ENCODE measurements at regions not wholly inside any gene's neighbourhood (a gene's known extent, or its start where the extent isn't known, plus 50 kb on each side); places are given as distances from the start of the nearest gene placed in this dataset.
"Not testable (repeated sequence)": the region's sequence is repeated elsewhere in the genome, so short reads cannot be mapped to it uniquely, and the experiment has no call there.

DNA sequence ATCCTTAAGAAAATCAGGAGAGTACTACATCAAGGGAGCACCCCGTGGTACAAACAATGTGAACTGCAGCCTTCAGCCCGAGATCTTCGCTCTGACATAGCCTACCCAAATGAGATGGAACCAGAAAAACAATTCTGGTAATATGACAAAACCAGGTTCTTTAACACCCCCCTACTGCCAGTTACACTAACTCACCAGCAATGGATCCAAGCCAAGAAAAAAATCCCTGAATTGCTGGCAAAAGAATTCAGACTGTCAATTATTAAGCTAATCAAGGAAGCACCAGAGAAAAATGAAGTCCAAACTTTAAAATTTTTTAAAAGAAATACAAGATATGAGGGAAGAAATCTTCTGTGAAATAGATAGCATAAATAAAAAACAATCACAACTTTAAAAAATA is 101.7 kb upstream of the KLF8 start:
- no peak for DNase-seq

DNA sequence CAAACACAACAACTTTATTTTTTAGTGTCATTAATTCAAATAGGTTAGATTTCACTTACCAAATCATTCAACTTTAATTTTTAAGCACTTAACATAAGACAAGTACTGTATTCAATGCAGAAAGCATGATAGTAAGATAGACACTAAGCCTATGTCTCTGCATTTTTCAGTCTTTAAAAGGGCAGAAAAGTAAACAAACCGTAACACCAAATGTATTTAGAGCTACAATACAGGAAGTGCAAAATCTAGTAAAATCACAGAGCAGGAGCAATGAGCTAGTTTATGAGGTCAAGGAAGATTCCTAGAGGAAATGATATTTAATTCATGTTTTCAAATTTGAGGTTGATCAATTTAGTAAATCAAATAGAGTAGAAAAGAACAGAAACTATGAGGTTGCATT is 68.0 kb upstream of the KLF8 start:
- not testable (repeated sequence) for DNase-seq

Measured in OCI-M1 (cell line).